GM18526 (cell line): ENCODE measurements at regions not wholly inside any gene's neighbourhood (a gene's known extent, or its start where the extent isn't known, plus 50 kb on each side); places are given as distances from the start of the nearest gene placed in this dataset.

Experiments used
- POLR2A ChIP-seq: IDR thresholded peaks from 3 replicates; pipeline ENCODE4 v1.6.1; 2011; ENCODE audit not compliant: insufficient read length; ENCODE audit errors: extremely low read depth

GRCh38 chr3:71987089-71987735 lies 202.3 kb upstream of the PROK2 start:
- no peak for TF ChIP-seq POLR2A

GRCh38 chr3:71986606-71987005 lies 201.7 kb upstream of the PROK2 start:
- TF ChIP-seq POLR2A, result no peak

GRCh38 chr3:71984843-71985613 lies 200.1 kb upstream of the PROK2 start:
- no peak for TF ChIP-seq POLR2A

GRCh38 chr3:71983694-71984093 lies 198.7 kb upstream of the PROK2 start:
- TF ChIP-seq POLR2A, result no peak

GRCh38 chr3:71979175-71979574 lies 194.2 kb upstream of the PROK2 start:
- TF ChIP-seq POLR2A, result no peak

- TF ChIP-seq POLR2A, result no peak
Measured at GRCh38 chr3:71978150-71978721, 193.3 kb upstream of the PROK2 start.

GRCh38 chr3:71977525-71977924 lies 192.6 kb upstream of the PROK2 start:
- TF ChIP-seq POLR2A, result no peak

GRCh38 chr3:71975573-71975972 lies 190.6 kb upstream of the PROK2 start:
- TF ChIP-seq POLR2A, result no peak

GRCh38 chr3:71974786-71975185 lies 189.8 kb upstream of the PROK2 start:
- TF ChIP-seq POLR2A, result no peak

- no peak for TF ChIP-seq POLR2A
Measured at GRCh38 chr3:71973274-71974030, 188.5 kb upstream of the PROK2 start.

GRCh38 chr3:71972031-71972430 lies 187.1 kb upstream of the PROK2 start:
- no peak for TF ChIP-seq POLR2A

- no peak for TF ChIP-seq POLR2A
Measured at GRCh38 chr3:71968544-71968943, 183.6 kb upstream of the PROK2 start.

- TF ChIP-seq POLR2A, result no peak
Measured at GRCh38 chr3:71966185-71966584, 181.2 kb upstream of the PROK2 start.

- no peak for TF ChIP-seq POLR2A
Measured at GRCh38 chr3:71964170-71964569, 179.2 kb upstream of the PROK2 start.

- no peak for TF ChIP-seq POLR2A
Measured at GRCh38 chr3:71962561-71963240, 177.8 kb upstream of the PROK2 start.
